Stomach (tissue), 8 donors: ENCODE measurements at regions not wholly inside any gene's neighbourhood (a gene's known extent, or its start where the extent isn't known, plus 50 kb on each side); places are given as distances from the start of the nearest gene placed in this dataset.
A peak's percentile ranks its signal among the peaks of the same experiment; 100 is the strongest.

ENCODE experiments used
- DNase-seq, 2 donors: peaks; one replicate each; pipeline versions ENCODE4 v3.0.0 to v3.0.0-alpha.2; 2013 to 2019
- H3K27ac ChIP-seq, 5 donors: fragments of 200-600 bp in 4 of 5; sonication (generic) in 4 of 5; one replicate each; pipeline ENCODE4 v1.5.1; 2013 to 2019; ENCODE audit warnings: mild to moderate bottlenecking in 1 of 5, moderate library complexity in 1 of 5
- H3K27me3 ChIP-seq, 3 donors: fragments of 200-600 bp; sonication (generic); one replicate each; pipeline ENCODE4 v1.5.1; 2017 to 2019; ENCODE audit warnings: mixed run types in 1 of 3
- H3K36me3 ChIP-seq, 4 donors: fragments of 200-600 bp; sonication (generic); 1 replicate in 3 of 4; 2 replicates in 1 of 4; pipeline ENCODE4 v1.5.1; 2016 to 2019
- H3K4me1 ChIP-seq, 4 donors: fragments of 200-600 bp; sonication (generic); one replicate each; pipeline ENCODE4 v1.5.1; 2016 to 2019
- H3K4me3 ChIP-seq, 4 donors: fragments of 200-600 bp; sonication (generic) in 3 of 4; one replicate each; pipeline ENCODE4 v1.5.1; 2016 to 2019; ENCODE audit warnings: mild to moderate bottlenecking in 1 of 4
- H3K9me3 ChIP-seq, 4 donors: fragments of 200-600 bp; sonication (generic); one replicate each; pipeline ENCODE4 v1.5.1; 2016 to 2019
- CTCF ChIP-seq, 7 experiments: fragments of 450-650 bp in 4 of 7; fragments of 200-600 bp in 3 of 7; sonication (generic) in 3 of 7; IDR thresholded peaks; one replicate each; pipeline ENCODE4 v1.5.1; 2016 to 2019; ENCODE audit warnings: antibody characterized with exemption in 7 of 7, control low read depth in 2 of 7, mild to moderate bottlenecking in 1 of 7
- EP300 ChIP-seq: sonication (generic); formaldehyde crosslinking; IDR thresholded peaks from one replicate; pipeline ENCODE4 v1.6.1; 2017; ENCODE audit warnings: antibody characterized with exemption
- POLR2A ChIP-seq, 4 donors: fragments of 450-650 bp; IDR thresholded peaks; one replicate each; pipeline ENCODE4 v1.6.1; 2016; ENCODE audit warnings: antibody characterized with exemption in 4 of 4, control low read depth in 2 of 4, mild to moderate bottlenecking in 1 of 4, moderate library complexity in 1 of 4
- POLR2AphosphoS5 ChIP-seq, 3 donors: sonication (generic); formaldehyde crosslinking; IDR thresholded peaks; one replicate each; pipeline ENCODE4 v1.6.1; 2016; ENCODE audit warnings: antibody characterized with exemption in 3 of 3
- WGBS, 5 donors: extraction: QIAGEN DNeasy Blood & Tissue Kit in 3 of 5; methylation state at CpG; one replicate each; pipeline versions ENCODE4 v1.1.5 to v1.1.7; 2013 to 2018; 5-methylcytosine and 5-hydroxymethylcytosine counted together
- intact Hi-C: fragments of 100-400 bp; cut with DNase I; formaldehyde crosslinking; loops from one replicate; pipeline ENCODE4 v1.15.1; 2023; ENCODE audit warnings: low total_unique reads
- donor health status: healthy with polysubstance abuse.
- donor health status: Bipolar disorder and iron deficiency.
- donor health status: healthy.

- intact Hi-C loops, result no loop called here
- 85 to 90% (median 87%) methylated on average over 1 of the region's 1 CpG for WGBS, 5 donors
Observed at GRCh38 chr18:56412951-56413350, 225.4 kb downstream of the TXNL1 start.

GRCh38 chr18:56409736-56410135 is 228.7 kb downstream of the TXNL1 start:
- peaks cover 0 to 3% (median 0%) of the 10 kb centered on the region in 4 donors for H3K9me3 ChIP-seq
- no peak for DNase-seq
- H3K4me3 ChIP-seq, result no peak overlapping the region
- H3K27me3 ChIP-seq, result no peaks in the 10 kb centered on the region
- H3K36me3 ChIP-seq, result no peaks in the 10 kb centered on the region
- no peak overlapping the region for H3K27ac ChIP-seq
- TF ChIP-seq POLR2AphosphoS5 (IDR thresholded peaks at IDR 0.05) (no peak), POLR2A (IDR thresholded peaks at IDR 0.05) (no peak), EP300 (no peak), CTCF (IDR thresholded peaks at IDR 0.05) (no peak)
- intact Hi-C loops, result no loop called here
- H3K4me1 ChIP-seq, result no peaks in the 10 kb centered on the region

More at GRCh38 chr18:56412951-56413350, 225.4 kb downstream of the TXNL1 start:
- Histone ChIP-seq H3K4me1 (no peaks in the 10 kb centered on the region), H3K4me3 (no peak overlapping the region), H3K27me3 (no peaks in the 10 kb centered on the region), H3K36me3 (no peaks in the 10 kb centered on the region), H3K9me3 (peaks cover 0 to 7% (median 0%) of the 10 kb centered on the region in 4 donors), H3K27ac (no peak overlapping the region)
- no peak for DNase-seq
- TF ChIP-seq POLR2A (IDR thresholded peaks at IDR 0.05) (no peak), CTCF (IDR thresholded peaks at IDR 0.05) (no peak), POLR2AphosphoS5 (IDR thresholded peaks at IDR 0.05) (no peak), EP300 (no peak)

GRCh38 chr18:56407646-56408180 is 230.7 kb downstream of the TXNL1 start:
- no peak for DNase-seq
- Histone ChIP-seq H3K27ac (no peak overlapping the region), H3K36me3 (no peaks in the 10 kb centered on the region), H3K4me3 (no peak overlapping the region), H3K4me1 (no peaks in the 10 kb centered on the region), H3K27me3 (no peaks in the 10 kb centered on the region), H3K9me3 (peaks cover 0 to 3% (median 0%) of the 10 kb centered on the region in 4 donors)
- intact Hi-C loops, result no loop called here
- TF ChIP-seq POLR2A (IDR thresholded peaks at IDR 0.05) (no peak), CTCF (IDR thresholded peaks at IDR 0.05) (no peak), EP300 (no peak), POLR2AphosphoS5 (IDR thresholded peaks at IDR 0.05) (no peak)
- WGBS, 5 donors, result 76 to 89% (median 83%) methylated on average over 4 of the region's 4 CpGs

GRCh38 chr18:56402872-56403516 is 235.4 kb downstream of the TXNL1 start:
- H3K36me3 ChIP-seq, result no peaks in the 10 kb centered on the region
- no peak overlapping the region for H3K4me3 ChIP-seq
- H3K27me3 ChIP-seq, result no peaks in the 10 kb centered on the region
- 63 to 84% (median 75%) methylated on average over 1 of the region's 1 CpG for WGBS, 5 donors
- H3K9me3 ChIP-seq, result peaks cover 0 to 3% (median 0%) of the 10 kb centered on the region in 4 donors
- intact Hi-C loops, result no loop called here
- peak overlapping the region in 1 of 5 donors; percentile 14 for H3K27ac ChIP-seq
- DNase-seq, result no peak
- no peak for TF ChIP-seq EP300
- TF ChIP-seq POLR2A (IDR thresholded peaks at IDR 0.05), result no peak
- no peak for TF ChIP-seq POLR2AphosphoS5 (IDR thresholded peaks at IDR 0.05)
- no peak for TF ChIP-seq CTCF (IDR thresholded peaks at IDR 0.05)
- H3K4me1 ChIP-seq, result no peaks in the 10 kb centered on the region
